SK-N-SH (cell line): ENCODE measurements at regions not wholly inside any gene's neighbourhood (a gene's known extent, or its start where the extent isn't known, plus 50 kb on each side); places are given as distances from the start of the nearest gene placed in this dataset.

Experiments
- CTCF ChIA-PET: fragments of 300-600, 350-600 bp; formaldehyde crosslinking; extraction: SDS; loops from one replicate; lab custom pipeline; 2021; lab: Yijun Ruan, JAX
- POLR2A ChIA-PET: fragments of 350-600 bp; sonication (Branson Sonifier 250); formaldehyde crosslinking; extraction: SDS; loops from one replicate; lab custom pipeline; 2020; ENCODE audit warnings: antibody characterized with exemption, inconsistent platforms; lab: Yijun Ruan, JAX
- DNase-seq: peaks from one replicate; pipeline ENCODE4 v3.0.0; 2012
- H2AFZ ChIP-seq: fragments of 200-600 bp; sonication (generic); 2 replicates; pipeline ENCODE4 v1.8.1; 2016; ENCODE audit warnings: antibody characterized with exemption, mild to moderate bottlenecking, low read depth
- H3F3A ChIP-seq: fragments of 200-600 bp; sonication (generic); replicated peaks from 2 replicates; pipeline ENCODE3; 2016; ENCODE audit warnings: antibody characterized with exemption, mild to moderate bottlenecking; ENCODE audit not compliant: insufficient read depth
- H3K27ac ChIP-seq, 2 experiments: fragments of 200-500 bp in 1 of 2; fragments of 200-600 bp in 1 of 2; sonication (Bioruptor generic) in 1 of 2; sonication (generic), shearing (Covaris generic) in 1 of 2; 2 replicates each; pipeline versions ENCODE4 v1.5.1 to v1.6.1; 2014 to 2016; ENCODE audit warnings: low read depth in 2 of 2, inconsistent platforms in 1 of 2, low read length in 1 of 2, mild to moderate bottlenecking in 1 of 2, mixed read lengths in 1 of 2
- H3K27me3 ChIP-seq: fragments of 200-600 bp; sonication (generic), shearing (Covaris generic); 2 replicates; pipeline ENCODE4 v1.6.1; 2016; ENCODE audit warnings: mixed run types; ENCODE audit not compliant: insufficient read depth
- H3K36me3 ChIP-seq, 2 experiments: fragments of 200-500 bp in 1 of 2; fragments of 200-600 bp in 1 of 2; sonication (Bioruptor generic) in 1 of 2; sonication (generic) in 1 of 2; replicated peaks in 1 of 2; 2 replicates each; pipeline versions ENCODE3 to v1.5.1; 2014 to 2016; ENCODE audit warnings: low read length in 1 of 2, mild to moderate bottlenecking in 1 of 2; ENCODE audit not compliant: insufficient read depth in 2 of 2, control insufficient read depth in 1 of 2
- H3K4me1 ChIP-seq, 2 experiments: fragments of 200-500 bp in 1 of 2; fragments of 200-600 bp in 1 of 2; sonication (Bioruptor generic) in 1 of 2; sonication (generic), shearing (Covaris generic) in 1 of 2; 2 replicates each; pipeline versions ENCODE4 v1.5.1 to v1.6.1; 2014 to 2016; ENCODE audit warnings: low read depth in 1 of 2, low read length in 1 of 2, mixed run types in 1 of 2; ENCODE audit not compliant: insufficient read depth in 2 of 2, control insufficient read depth in 1 of 2
- H3K4me2 ChIP-seq: fragments of 200-600 bp; sonication (generic), shearing (Covaris generic); 2 replicates; pipeline ENCODE4 v1.6.1; 2017; ENCODE audit warnings: mixed run types
- H3K4me3 ChIP-seq, 2 experiments: fragments of 200-500 bp in 1 of 2; fragments of 200-600 bp in 1 of 2; sonication (Bioruptor generic) in 1 of 2; sonication (generic), shearing (Covaris generic) in 1 of 2; 2 replicates each; pipeline versions ENCODE4 v1.5.1 to v1.8.1; 2014 to 2016; ENCODE audit warnings: low read depth in 2 of 2, inconsistent platforms in 1 of 2, low read length in 1 of 2, mild to moderate bottlenecking in 1 of 2, mixed read lengths in 1 of 2, moderate library complexity in 1 of 2
- H3K79me2 ChIP-seq: fragments of 200-600 bp; sonication (generic); 2 replicates; pipeline ENCODE4 v1.8.1; 2017; ENCODE audit warnings: mild to moderate bottlenecking; ENCODE audit not compliant: insufficient read depth
- H3K9ac ChIP-seq: fragments of 200-600 bp; sonication (generic); 2 replicates; pipeline ENCODE4 v1.6.1; 2017; ENCODE audit warnings: mixed run types
- H3K9me2 ChIP-seq: fragments of 200-600 bp; sonication (generic); 2 replicates; pipeline ENCODE4 v1.6.1; 2017; ENCODE audit warnings: mixed run types
- H3K9me3 ChIP-seq: fragments of 200-600 bp; sonication (generic); 2 replicates; pipeline ENCODE4 v1.6.1; 2017; ENCODE audit warnings: mixed run types, mild to moderate bottlenecking, moderate library complexity
- H4K20me1 ChIP-seq: fragments of 200-600 bp; sonication (generic); 2 replicates; pipeline ENCODE4 v1.6.1; 2017; ENCODE audit warnings: mild to moderate bottlenecking, mixed run types; ENCODE audit not compliant: insufficient read depth
- EP300 ChIP-seq, 2 experiments: IDR thresholded peaks; 2 replicates each; pipeline versions ENCODE4 v1.4.0 to v1.6.1; 2012; ENCODE audit warnings: borderline replicate concordance in 1 of 2, low read depth in 1 of 2, low read length in 1 of 2
- NRF1 ChIP-seq: IDR thresholded peaks from 2 replicates; pipeline ENCODE4 v1.6.1; 2012; ENCODE audit warnings: low read depth, mild to moderate bottlenecking, low read length
- POLR2AphosphoS5 ChIP-seq: IDR thresholded peaks from 2 replicates; pipeline ENCODE4 v1.6.1; 2012; ENCODE audit warnings: low read depth, low read length
- RAD21 ChIP-seq: IDR thresholded peaks from 2 replicates; pipeline ENCODE4 v1.6.1; 2012; ENCODE audit warnings: mild to moderate bottlenecking, low read length
- TAF1 ChIP-seq: IDR thresholded peaks from 2 replicates; pipeline ENCODE4 v1.6.1; 2012; ENCODE audit warnings: low read depth, mild to moderate bottlenecking, low read length, moderate library complexity, borderline replicate concordance
- TCF12 ChIP-seq: IDR thresholded peaks from 2 replicates; pipeline ENCODE4 v1.4.0; 2012
- TEAD4 ChIP-seq: IDR thresholded peaks from 2 replicates; pipeline ENCODE4 v1.4.0; 2012; ENCODE audit warnings: mild to moderate bottlenecking, borderline replicate concordance; ENCODE audit not compliant: insufficient read depth
- YY1 ChIP-seq: IDR thresholded peaks from 2 replicates; pipeline ENCODE4 v1.4.0; 2012; ENCODE audit warnings: low read depth, mild to moderate bottlenecking
- WGBS: methylation state at CpG from one replicate; pipeline ENCODE4 v1.1.6; 2017; ENCODE audit warnings: low lambda C conversion rate; 5-methylcytosine and 5-hydroxymethylcytosine counted together
- TF ChIP-seq, protein P1 (sequence below): fragments of 200-600 bp; sonication (generic); IDR thresholded peaks from 2 replicates; pipeline ENCODE4 v1.6.1; 2017; ENCODE audit warnings: antibody characterized with exemption, mild to moderate bottlenecking, moderate library complexity
- TF ChIP-seq, protein P2 (sequence below): IDR thresholded peaks from 2 replicates; pipeline ENCODE4; 2012

DNA sequence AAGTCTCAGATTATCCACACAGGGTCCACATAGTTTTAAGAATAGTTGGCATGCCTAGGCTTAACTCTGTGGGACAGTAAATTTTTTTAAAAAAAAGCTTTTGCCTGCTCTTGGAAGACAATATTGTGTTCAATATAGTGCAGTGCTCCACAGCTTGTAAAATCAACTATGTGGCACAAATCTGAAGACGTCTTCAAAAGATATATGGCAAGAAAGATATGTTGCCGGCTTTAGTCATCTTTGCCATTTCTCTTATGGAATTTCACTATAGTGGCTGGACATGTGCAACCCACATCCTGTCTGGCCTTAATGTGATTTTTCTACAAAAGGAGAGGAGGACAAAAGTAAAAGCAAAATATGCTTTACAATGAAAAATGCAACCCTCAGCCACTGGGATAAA lies 90.5 kb downstream of the MGST1 start (continued):
- TF ChIP-seq EP300 (IDR thresholded peaks at IDR 0.05; ENCODE audit: borderline replicate concordance in 1 of 2, low read depth in 1 of 2, low read length in 1 of 2) (no peak), YY1 (no peak), NRF1 (no peak), POLR2AphosphoS5 (no peak), TCF12 (no peak)
- TF ChIP-seq, protein P1, sequence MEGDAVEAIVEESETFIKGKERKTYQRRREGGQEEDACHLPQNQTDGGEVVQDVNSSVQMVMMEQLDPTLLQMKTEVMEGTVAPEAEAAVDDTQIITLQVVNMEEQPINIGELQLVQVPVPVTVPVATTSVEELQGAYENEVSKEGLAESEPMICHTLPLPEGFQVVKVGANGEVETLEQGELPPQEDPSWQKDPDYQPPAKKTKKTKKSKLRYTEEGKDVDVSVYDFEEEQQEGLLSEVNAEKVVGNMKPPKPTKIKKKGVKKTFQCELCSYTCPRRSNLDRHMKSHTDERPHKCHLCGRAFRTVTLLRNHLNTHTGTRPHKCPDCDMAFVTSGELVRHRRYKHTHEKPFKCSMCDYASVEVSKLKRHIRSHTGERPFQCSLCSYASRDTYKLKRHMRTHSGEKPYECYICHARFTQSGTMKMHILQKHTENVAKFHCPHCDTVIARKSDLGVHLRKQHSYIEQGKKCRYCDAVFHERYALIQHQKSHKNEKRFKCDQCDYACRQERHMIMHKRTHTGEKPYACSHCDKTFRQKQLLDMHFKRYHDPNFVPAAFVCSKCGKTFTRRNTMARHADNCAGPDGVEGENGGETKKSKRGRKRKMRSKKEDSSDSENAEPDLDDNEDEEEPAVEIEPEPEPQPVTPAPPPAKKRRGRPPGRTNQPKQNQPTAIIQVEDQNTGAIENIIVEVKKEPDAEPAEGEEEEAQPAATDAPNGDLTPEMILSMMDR, result no peak

DNA sequence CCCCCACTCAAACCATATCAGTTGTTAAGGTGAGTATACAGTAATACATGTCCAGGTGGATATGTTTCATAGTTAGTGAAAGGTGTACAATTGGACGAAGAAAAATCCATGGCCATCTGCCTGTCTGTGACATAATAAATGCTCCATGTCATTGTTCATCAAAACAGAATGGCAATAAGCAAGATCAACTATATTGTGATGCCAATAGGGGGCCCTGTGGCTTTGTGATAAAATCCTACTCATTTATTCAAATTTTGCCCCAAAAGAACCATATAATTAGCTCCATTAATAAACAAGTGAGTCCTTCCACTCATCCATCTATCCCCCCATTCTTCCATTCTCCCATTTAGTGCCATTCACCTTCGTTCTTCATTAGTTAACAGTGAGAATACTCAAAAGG lies 102.0 kb downstream of the MGST1 start:
- DNase-seq, result no peak
- 27% methylated on average over 2 of the region's 2 CpGs for WGBS
- CTCF ChIA-PET, result interaction anchor here (0.6 kb wide), 1 partner anchor 64 kb away, joined by 3 read pairs; no protein-coding TSS in a partner anchor

More for the DNA sequence above, 102.0 kb downstream of the MGST1 start:
- Histone ChIP-seq H3K9me2 (no peaks in the 10 kb centered on the region), H3K4me3 (no peak overlapping the region), H3K9me3 (no peaks in the 10 kb centered on the region), H3K27me3 (no peaks in the 10 kb centered on the region), H3K79me2 (no peaks in the 10 kb centered on the region), H2AFZ (no peak overlapping the region), H3K4me1 (no peaks in the 10 kb centered on the region), H3K36me3 (no peaks in the 10 kb centered on the region), H3F3A (no peaks in the 10 kb centered on the region), H4K20me1 (no peaks in the 10 kb centered on the region), H3K27ac (no peak overlapping the region), H3K9ac (no peak overlapping the region), H3K4me2 (no peak overlapping the region)
- POLR2A ChIA-PET, result no interaction called here
- TF ChIP-seq TAF1 (no peak), RAD21 (peak; percentile 19; the same call in 1 of the 2 replicates), TEAD4 (no peak)
- TF ChIP-seq, protein P1, result no peak
- TF ChIP-seq, protein P2, sequence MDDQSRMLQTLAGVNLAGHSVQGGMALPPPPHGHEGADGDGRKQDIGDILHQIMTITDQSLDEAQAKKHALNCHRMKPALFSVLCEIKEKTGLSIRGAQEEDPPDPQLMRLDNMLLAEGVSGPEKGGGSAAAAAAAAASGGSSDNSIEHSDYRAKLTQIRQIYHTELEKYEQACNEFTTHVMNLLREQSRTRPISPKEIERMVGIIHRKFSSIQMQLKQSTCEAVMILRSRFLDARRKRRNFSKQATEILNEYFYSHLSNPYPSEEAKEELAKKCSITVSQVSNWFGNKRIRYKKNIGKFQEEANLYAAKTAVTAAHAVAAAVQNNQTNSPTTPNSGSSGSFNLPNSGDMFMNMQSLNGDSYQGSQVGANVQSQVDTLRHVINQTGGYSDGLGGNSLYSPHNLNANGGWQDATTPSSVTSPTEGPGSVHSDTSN, result no peak
